ENCODE measurements at regions not wholly inside any gene's neighbourhood (a gene's known extent, or its start where the extent isn't known, plus 50 kb on each side); places are given as distances from the start of the nearest gene placed in this dataset.
"Not testable (repeated sequence)": the region's sequence is repeated elsewhere in the genome, so short reads cannot be mapped to it uniquely, and the experiment has no call there.

DNA sequence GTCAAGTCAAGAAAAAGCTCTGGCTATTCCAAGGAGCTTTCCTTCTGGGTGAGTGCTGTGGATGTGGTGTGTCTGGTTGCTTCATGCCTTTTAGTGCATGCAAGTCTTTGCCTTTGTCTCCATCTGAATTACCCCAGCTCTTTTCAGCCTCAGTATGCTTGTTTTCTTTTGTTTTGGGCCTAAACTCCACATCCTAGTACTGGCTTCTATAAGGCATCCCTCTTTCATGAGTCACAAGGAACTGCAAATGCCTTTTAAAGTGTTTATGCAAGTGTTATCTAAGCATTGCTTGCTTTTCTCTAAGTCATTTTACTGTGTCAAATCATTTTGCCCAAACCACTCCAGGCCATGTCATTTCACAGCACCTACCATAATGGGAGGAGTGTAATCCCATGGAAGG, 132.1 kb downstream of the PLCE1 start:
- DNase-seq (ENCODE audit: low read depth), result peak; percentile 10

GRCh38 chr10:94129393-94130130, 135.8 kb downstream of the PLCE1 start:
- peak; percentile 13 for DNase-seq (ENCODE audit: low read depth)

GRCh38 chr10:94131885-94132284, 138.2 kb downstream of the PLCE1 start:
- DNase-seq (ENCODE audit: low read depth), result peak; percentile 47

- no peak for DNase-seq (ENCODE audit: low read depth)
Observed at GRCh38 chr10:94133239-94133638, 139.5 kb downstream of the PLCE1 start.

- DNase-seq (ENCODE audit: low read depth), result no peak
Observed at GRCh38 chr10:94137747-94138146, 144.0 kb downstream of the PLCE1 start.

GRCh38 chr10:94138391-94138790, 144.7 kb downstream of the PLCE1 start:
- no peak for DNase-seq (ENCODE audit: low read depth)

- DNase-seq (ENCODE audit: low read depth), result no peak
Observed at GRCh38 chr10:94143261-94143660, 149.5 kb downstream of the PLCE1 start.

- no peak for DNase-seq (ENCODE audit: low read depth)
Observed at GRCh38 chr10:94146313-94146712, 152.6 kb downstream of the PLCE1 start.

- DNase-seq (ENCODE audit: low read depth), result no peak
Observed at GRCh38 chr10:94146746-94147145, 153.0 kb downstream of the PLCE1 start.

DNA sequence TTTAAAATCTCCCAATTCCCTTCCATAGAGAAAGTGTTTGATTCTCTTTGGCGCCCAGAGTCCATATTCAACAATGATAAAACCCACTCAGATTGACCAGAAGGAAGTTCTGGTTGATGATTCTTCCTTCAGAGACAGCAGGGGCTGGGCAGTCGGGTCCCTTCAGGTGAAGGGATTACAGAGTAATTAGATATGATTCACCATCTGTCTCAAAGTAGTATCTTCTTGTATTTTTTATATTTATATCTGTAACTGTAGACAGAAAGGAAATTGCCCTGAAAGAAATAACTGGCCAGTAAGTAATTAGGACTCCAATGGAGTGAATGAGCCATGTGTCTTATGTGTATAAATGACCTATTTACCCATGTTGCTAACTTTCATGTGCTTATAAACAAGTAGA, 156.0 kb downstream of the PLCE1 start:
- DNase-seq (ENCODE audit: low read depth), result no peak

- no peak for DNase-seq (ENCODE audit: low read depth)
Observed at GRCh38 chr10:94150541-94151184, 156.9 kb downstream of the PLCE1 start.

DNA sequence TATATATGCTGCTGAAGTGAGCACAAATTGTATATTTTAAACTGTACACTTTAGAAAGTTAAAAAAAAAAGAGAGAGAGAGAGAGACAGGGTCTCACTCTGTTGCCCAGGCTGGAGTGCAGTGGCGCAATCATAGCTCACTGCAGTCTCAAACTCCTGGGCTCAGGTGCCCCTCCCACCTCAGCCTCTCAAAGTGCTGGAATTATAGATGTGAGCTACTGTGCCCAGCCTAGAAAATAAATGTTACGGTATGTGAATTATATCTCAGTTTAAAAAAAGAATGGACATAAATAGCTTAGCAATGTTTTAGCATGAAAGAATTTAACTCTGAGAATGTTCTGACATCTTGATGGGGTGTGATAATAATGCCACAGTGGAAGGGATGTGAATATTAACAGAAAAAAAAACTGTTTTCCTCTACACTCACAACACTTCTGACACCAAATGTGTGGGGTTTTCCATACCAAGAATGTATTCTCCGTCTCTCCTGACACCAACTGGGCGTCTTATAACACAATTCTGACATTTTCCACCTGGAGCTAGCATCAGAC, 162.1 kb downstream of the PLCE1 start:
- DNase-seq (ENCODE audit: low read depth), result no peak

- no peak for DNase-seq (ENCODE audit: low read depth)
Observed at GRCh38 chr10:94156453-94156852, 162.7 kb downstream of the PLCE1 start.

DNA sequence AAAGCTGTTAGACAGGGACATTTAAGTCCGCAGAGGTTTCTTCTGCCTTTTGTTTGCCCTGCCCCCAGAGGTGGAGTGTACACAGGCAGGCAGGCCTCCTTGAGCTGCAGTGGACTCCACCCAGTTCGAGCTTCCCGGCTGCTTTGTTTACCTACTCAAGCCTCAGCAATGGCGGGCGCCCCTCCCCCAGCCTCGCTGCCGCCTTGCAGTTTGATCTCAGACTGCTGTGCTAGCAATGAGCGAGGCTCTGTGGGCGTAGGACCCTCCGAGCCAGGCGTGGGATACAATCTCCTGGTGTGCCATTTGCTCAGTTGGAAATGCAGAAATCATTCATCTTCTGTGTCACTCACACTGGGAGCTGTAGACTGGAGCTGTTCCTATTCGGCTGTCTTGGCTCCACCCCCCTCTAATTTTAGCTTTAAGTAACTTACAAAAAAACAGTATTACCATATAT, 171.5 kb downstream of the PLCE1 start:
- DNase-seq (ENCODE audit: low read depth), result not testable (repeated sequence)

DNA sequence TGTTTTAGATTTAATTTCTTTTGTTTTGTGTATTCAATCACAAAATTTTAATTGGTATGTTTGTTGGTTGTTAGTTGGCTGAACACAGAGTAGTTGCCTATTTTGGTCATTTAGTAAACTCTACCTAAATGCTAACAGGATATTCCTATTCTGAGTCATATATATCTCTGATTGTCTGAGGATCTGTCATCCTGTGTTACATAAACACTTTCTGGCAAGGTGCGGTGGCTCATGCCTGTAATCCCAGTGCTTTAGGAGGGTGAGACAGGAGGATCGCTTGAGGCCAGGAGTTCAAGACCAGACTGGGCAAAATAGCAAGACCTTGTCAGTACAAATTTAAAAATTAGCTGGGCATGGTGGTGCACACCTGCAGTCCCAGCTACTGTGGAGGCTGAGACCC, 178.6 kb downstream of the PLCE1 start:
- peak; percentile 4 for DNase-seq (ENCODE audit: low read depth)

- no peak for DNase-seq (ENCODE audit: low read depth)
Observed at GRCh38 chr10:94173594-94173993, 179.9 kb downstream of the PLCE1 start.

GRCh38 chr10:94174838-94175237, 181.1 kb downstream of the PLCE1 start:
- DNase-seq (ENCODE audit: low read depth), result no peak

GRCh38 chr10:94178475-94179253, 184.1 kb downstream of the NOC3L start:
- DNase-seq (ENCODE audit: low read depth), result no peak

GRCh38 chr10:94180576-94180975, 182.2 kb downstream of the NOC3L start:
- no peak for DNase-seq (ENCODE audit: low read depth)

DNA sequence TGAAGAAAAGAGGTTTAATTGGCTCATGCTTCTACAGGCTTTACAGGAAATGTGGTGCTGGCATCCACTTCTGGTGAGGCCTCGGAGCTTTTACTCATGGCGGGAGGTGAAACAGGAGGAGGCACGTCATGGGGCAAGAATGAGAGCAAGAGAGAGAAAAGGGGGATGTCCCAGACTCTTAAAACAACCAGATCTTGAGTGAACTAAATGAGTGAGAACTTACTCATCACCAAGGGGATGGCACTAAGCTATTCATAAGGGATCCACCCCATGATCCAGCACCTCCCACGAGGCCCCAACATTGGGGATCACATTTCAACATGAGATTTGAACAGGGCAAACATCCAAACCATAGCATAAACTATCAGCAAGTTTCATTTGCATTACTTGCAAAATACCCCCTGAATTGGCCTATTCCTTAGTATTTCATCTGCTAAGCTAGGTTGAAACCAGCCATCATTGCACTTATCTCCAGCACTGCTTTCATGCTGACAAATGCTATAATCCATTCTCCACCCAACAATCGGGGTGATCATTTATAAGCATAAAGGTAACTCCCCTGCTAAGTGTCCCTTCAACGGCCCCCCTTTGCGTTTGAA, 179.0 kb downstream of the NOC3L start:
- peak; percentile 56 for DNase-seq (ENCODE audit: low read depth)

DNA sequence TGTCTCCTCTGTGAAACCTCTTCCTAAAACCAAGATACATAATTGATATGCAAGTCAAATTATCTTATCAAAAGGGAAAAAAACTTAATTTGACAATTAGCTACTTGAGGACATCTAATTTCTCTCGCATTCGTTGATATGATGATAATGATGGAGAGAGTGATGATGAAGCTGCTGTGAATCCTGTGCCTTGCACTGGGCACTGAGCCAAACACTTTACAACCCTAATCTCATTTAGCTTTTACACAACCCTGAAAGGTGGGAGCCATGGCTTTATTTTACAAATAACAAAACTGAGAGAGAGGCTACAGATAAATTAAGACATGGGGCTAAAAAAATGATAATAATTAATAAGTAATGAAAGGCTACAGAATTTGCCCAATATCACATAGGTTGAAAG, 176.0 kb downstream of the NOC3L start:
- DNase-seq (ENCODE audit: low read depth), result no peak

GRCh38 chr10:94192333-94192732, 170.4 kb downstream of the NOC3L start:
- no peak for DNase-seq (ENCODE audit: low read depth)
